ENCODE measurements at regions not wholly inside any gene's neighbourhood (a gene's known extent, or its start where the extent isn't known, plus 50 kb on each side); places are given as distances from the start of the nearest gene placed in this dataset.

GRCh38 chr10:10513067-10513466 lies 504.6 kb upstream of the CELF2 start:
- no peak overlapping the region for H3K27ac Mint-ChIP-seq (ENCODE audit: unreplicated experiment)
- no peak overlapping the region for H3K4me3 Mint-ChIP-seq (ENCODE audit: unreplicated experiment)
- H3K4me1 Mint-ChIP-seq (ENCODE audit: low read depth, unreplicated experiment) = peaks cover 26% of the 10 kb centered on the region
- H3K27me3 Mint-ChIP-seq (ENCODE audit: unreplicated experiment) = peaks cover 12% of the 10 kb centered on the region
- DNase-seq = no peak
- TF ChIP-seq CTCF (IDR thresholded peaks at IDR 0.05; ENCODE audit: partially characterized antibody, unreplicated experiment) = no peak
- H3K36me3 Mint-ChIP-seq (ENCODE audit: unreplicated experiment) = no peaks in the 10 kb centered on the region
- H3K9me3 Mint-ChIP-seq (ENCODE audit: unreplicated experiment) = peaks cover 13% of the 10 kb centered on the region

GRCh38 chr10:10513898-10514297 lies 503.8 kb upstream of the CELF2 start:
- peaks cover 21% of the 10 kb centered on the region for H3K4me1 Mint-ChIP-seq (ENCODE audit: low read depth, unreplicated experiment)
- TF ChIP-seq CTCF (IDR thresholded peaks at IDR 0.05; ENCODE audit: partially characterized antibody, unreplicated experiment) = no peak

GRCh38 chr10:10514797-10515196 lies 502.9 kb upstream of the CELF2 start:
- Mint-ChIP-seq H3K36me3 (ENCODE audit: unreplicated experiment) (no peaks in the 10 kb centered on the region), H3K4me3 (ENCODE audit: unreplicated experiment) (no peak overlapping the region), H3K27me3 (ENCODE audit: unreplicated experiment) (peaks cover 5% of the 10 kb centered on the region), H3K27ac (ENCODE audit: unreplicated experiment) (no peak overlapping the region), H3K9me3 (ENCODE audit: unreplicated experiment) (peaks cover 6% of the 10 kb centered on the region), H3K4me1 (ENCODE audit: low read depth, unreplicated experiment) (peaks cover 21% of the 10 kb centered on the region)
- TF ChIP-seq CTCF (IDR thresholded peaks at IDR 0.05; ENCODE audit: partially characterized antibody, unreplicated experiment) = no peak
- DNase-seq = no peak

More at GRCh38 chr10:10513898-10514297, 503.8 kb upstream of the CELF2 start:
- no peak overlapping the region for H3K27ac Mint-ChIP-seq (ENCODE audit: unreplicated experiment)
- peaks cover 6% of the 10 kb centered on the region for H3K9me3 Mint-ChIP-seq (ENCODE audit: unreplicated experiment)
- H3K4me3 Mint-ChIP-seq (ENCODE audit: unreplicated experiment) = no peak overlapping the region
- H3K36me3 Mint-ChIP-seq (ENCODE audit: unreplicated experiment) = no peaks in the 10 kb centered on the region
- peaks cover 5% of the 10 kb centered on the region for H3K27me3 Mint-ChIP-seq (ENCODE audit: unreplicated experiment)
- no peak for DNase-seq

- peaks cover 21% of the 10 kb centered on the region for H3K4me1 Mint-ChIP-seq (ENCODE audit: low read depth, unreplicated experiment)
Observed at GRCh38 chr10:10515479-10516204, 502.0 kb upstream of the CELF2 start.

More at GRCh38 chr10:10515479-10516204, 502.0 kb upstream of the CELF2 start:
- no peak for TF ChIP-seq CTCF (IDR thresholded peaks at IDR 0.05; ENCODE audit: partially characterized antibody, unreplicated experiment)
- Mint-ChIP-seq H3K27me3 (ENCODE audit: unreplicated experiment) (peaks cover 5% of the 10 kb centered on the region), H3K36me3 (ENCODE audit: unreplicated experiment) (no peaks in the 10 kb centered on the region), H3K4me3 (ENCODE audit: unreplicated experiment) (no peak overlapping the region), H3K27ac (ENCODE audit: unreplicated experiment) (no peak overlapping the region), H3K9me3 (ENCODE audit: unreplicated experiment) (peaks cover 6% of the 10 kb centered on the region)
- no peak for DNase-seq
